NCI-H187 (cell line): ENCODE measurements at regions not wholly inside any gene's neighbourhood (a gene's known extent, or its start where the extent isn't known, plus 50 kb on each side); places are given as distances from the start of the nearest gene placed in this dataset.
"Not testable (repeated sequence)": the region's sequence is repeated elsewhere in the genome, so short reads cannot be mapped to it uniquely, and the experiment has no call there.

ENCODE experiments used
- DNase-seq, 2 experiments: peaks; one replicate each; lab custom pipeline; 2025; lab: John Stamatoyannopoulos, UW

GRCh38 chr6:140385679-140386078 lies 1011.2 kb upstream of the CITED2 start:
- DNase-seq, result no peak

- no peak for DNase-seq
Measured at GRCh38 chr6:140382355-140382754, 1007.9 kb upstream of the CITED2 start.

GRCh38 chr6:140380427-140381218 lies 1006.2 kb upstream of the CITED2 start:
- DNase-seq, result no peak

- DNase-seq, result no peak
Measured at GRCh38 chr6:140379919-140380318, 1005.5 kb upstream of the CITED2 start.

GRCh38 chr6:140376209-140376608 lies 1001.8 kb upstream of the CITED2 start:
- no peak for DNase-seq

- DNase-seq, result not testable (repeated sequence)
Measured at GRCh38 chr6:140373728-140374127, 999.3 kb upstream of the CITED2 start.

GRCh38 chr6:140372064-140372463 lies 997.6 kb upstream of the CITED2 start:
- DNase-seq, result no peak

GRCh38 chr6:140370976-140371870 lies 996.8 kb upstream of the CITED2 start:
- no peak for DNase-seq

GRCh38 chr6:140370441-140370840 lies 996.0 kb upstream of the CITED2 start:
- no peak for DNase-seq

GRCh38 chr6:140366991-140367390 lies 992.5 kb upstream of the CITED2 start:
- DNase-seq, result no peak

- no peak for DNase-seq
Measured at GRCh38 chr6:140364916-140365315, 990.5 kb upstream of the CITED2 start.

- no peak for DNase-seq
Measured at GRCh38 chr6:140360651-140361050, 986.2 kb upstream of the CITED2 start.

- DNase-seq, result no peak
Measured at GRCh38 chr6:140355476-140355875, 981.0 kb upstream of the CITED2 start.

- DNase-seq, result no peak
Measured at GRCh38 chr6:140354296-140354695, 979.8 kb upstream of the CITED2 start.

GRCh38 chr6:140353536-140353935 lies 979.1 kb upstream of the CITED2 start:
- DNase-seq, result no peak

GRCh38 chr6:140346428-140346827 lies 972.0 kb upstream of the CITED2 start:
- DNase-seq, result no peak

- DNase-seq, result no peak
Measured at GRCh38 chr6:140345935-140346334, 971.5 kb upstream of the CITED2 start.

- DNase-seq, result no peak
Measured at GRCh38 chr6:140344142-140344913, 969.9 kb upstream of the CITED2 start.

- DNase-seq, result no peak
Measured at GRCh38 chr6:140343128-140343527, 968.7 kb upstream of the CITED2 start.

- no peak for DNase-seq
Measured at GRCh38 chr6:140341272-140341671, 966.8 kb upstream of the CITED2 start.

- no peak for DNase-seq
Measured at GRCh38 chr6:140340795-140341194, 966.3 kb upstream of the CITED2 start.

GRCh38 chr6:140339084-140339483 lies 964.6 kb upstream of the CITED2 start:
- DNase-seq, result not testable (repeated sequence)
